Limb (tissue), 2 donors: ENCODE measurements at regions not wholly inside any gene's neighbourhood (a gene's known extent, or its start where the extent isn't known, plus 50 kb on each side); places are given as distances from the start of the nearest gene placed in this dataset.
"Not testable (repeated sequence)": the region's sequence is repeated elsewhere in the genome, so short reads cannot be mapped to it uniquely, and the experiment has no call there.

ENCODE experiments used
- DNase-seq, 2 donors: peaks; one replicate each; pipeline ENCODE4 v3.0.0-alpha.2; 2016; ENCODE audit errors: extremely low spot score in 2 of 2

GRCh38 chr2:180840641-180841040 is 139.8 kb upstream of the UBE2E3 start:
- no peak for DNase-seq

- no peak for DNase-seq
Observed at GRCh38 chr2:180829836-180830235, 150.6 kb upstream of the UBE2E3 start.

GRCh38 chr2:180829261-180829660 is 151.1 kb upstream of the UBE2E3 start:
- no peak for DNase-seq

- DNase-seq = no peak
Observed at GRCh38 chr2:180828756-180829155, 151.6 kb upstream of the UBE2E3 start.

- DNase-seq = no peak
Observed at GRCh38 chr2:180823546-180824141, 156.8 kb upstream of the UBE2E3 start.

GRCh38 chr2:180819106-180819505 is 161.3 kb upstream of the UBE2E3 start:
- DNase-seq = no peak

GRCh38 chr2:180818700-180819099 is 161.7 kb upstream of the UBE2E3 start:
- DNase-seq = not testable (repeated sequence)

GRCh38 chr2:180799141-180799540 is 181.3 kb upstream of the UBE2E3 start:
- no peak for DNase-seq

GRCh38 chr2:180790891-180791290 is 189.5 kb upstream of the UBE2E3 start:
- DNase-seq = no peak

- no peak for DNase-seq
Observed at GRCh38 chr2:180787330-180787729, 193.1 kb upstream of the UBE2E3 start.

- no peak for DNase-seq
Observed at GRCh38 chr2:180781276-180781675, 199.1 kb upstream of the UBE2E3 start.

- no peak for DNase-seq
Observed at GRCh38 chr2:180778291-180778690, 202.1 kb upstream of the UBE2E3 start.

- no peak for DNase-seq
Observed at GRCh38 chr2:180776921-180777320, 203.5 kb upstream of the UBE2E3 start.

GRCh38 chr2:180775711-180776110 is 204.7 kb upstream of the UBE2E3 start:
- no peak for DNase-seq

- not testable (repeated sequence) for DNase-seq
Observed at GRCh38 chr2:180765316-180765715, 215.1 kb upstream of the UBE2E3 start.

GRCh38 chr2:180763263-180763989 is 217.0 kb upstream of the UBE2E3 start:
- no peak for DNase-seq

GRCh38 chr2:180761224-180761623 is 219.2 kb upstream of the UBE2E3 start:
- DNase-seq = no peak

- no peak for DNase-seq
Observed at GRCh38 chr2:180759631-180760030, 220.8 kb upstream of the UBE2E3 start.

GRCh38 chr2:180753809-180754761 is 226.3 kb upstream of the UBE2E3 start:
- DNase-seq = no peak

GRCh38 chr2:180751306-180751920 is 229.0 kb upstream of the UBE2E3 start:
- DNase-seq = no peak

- peak in 1 of 2 donors; percentile 36 for DNase-seq
Observed at GRCh38 chr2:180747728-180748127, 232.7 kb upstream of the UBE2E3 start.

- DNase-seq = no peak
Observed at GRCh38 chr2:180743401-180743800, 237.0 kb upstream of the UBE2E3 start.
